Chondrocyte (in vitro differentiated cells): ENCODE measurements at regions not wholly inside any gene's neighbourhood (a gene's known extent, or its start where the extent isn't known, plus 50 kb on each side); places are given as distances from the start of the nearest gene placed in this dataset.

Experiments
- DNase-seq: peaks from one replicate; pipeline ENCODE4 v3.0.0; 2021; ENCODE audit warnings: mixed read lengths, low spot score
- H3K27ac Mint-ChIP-seq: one replicate; pipeline ENCODE4 v1.8.0; 2021; ENCODE audit warnings: mild to moderate bottlenecking, moderate library complexity, mixed read lengths; ENCODE audit not compliant: unreplicated experiment
- H3K27me3 Mint-ChIP-seq: 2 replicates; pipeline ENCODE4 v1.8.0; 2021; ENCODE audit warnings: low read depth, mixed read lengths
- H3K36me3 Mint-ChIP-seq: 2 replicates; pipeline ENCODE4 v1.8.0; 2021; ENCODE audit warnings: low read depth, mixed read lengths
- H3K4me1 Mint-ChIP-seq: 2 replicates; pipeline ENCODE4 v1.8.0; 2021; ENCODE audit warnings: low read depth, mild to moderate bottlenecking, mixed read lengths
- H3K4me3 Mint-ChIP-seq: one replicate; pipeline ENCODE4 v1.8.0; 2021; ENCODE audit warnings: mild to moderate bottlenecking, moderate library complexity, mixed read lengths; ENCODE audit not compliant: unreplicated experiment
- H3K9me3 Mint-ChIP-seq: 2 replicates; pipeline ENCODE4 v1.8.0; 2021; ENCODE audit warnings: low read depth, mixed read lengths
- TF ChIP-seq, protein P1 (sequence below): fragments of 200-600 bp; sonication (generic); IDR thresholded peaks from 2 replicates; pipeline ENCODE4 v1.5.0; 2021; ENCODE audit warnings: antibody characterized with exemption, mild to moderate bottlenecking, moderate library complexity

DNA sequence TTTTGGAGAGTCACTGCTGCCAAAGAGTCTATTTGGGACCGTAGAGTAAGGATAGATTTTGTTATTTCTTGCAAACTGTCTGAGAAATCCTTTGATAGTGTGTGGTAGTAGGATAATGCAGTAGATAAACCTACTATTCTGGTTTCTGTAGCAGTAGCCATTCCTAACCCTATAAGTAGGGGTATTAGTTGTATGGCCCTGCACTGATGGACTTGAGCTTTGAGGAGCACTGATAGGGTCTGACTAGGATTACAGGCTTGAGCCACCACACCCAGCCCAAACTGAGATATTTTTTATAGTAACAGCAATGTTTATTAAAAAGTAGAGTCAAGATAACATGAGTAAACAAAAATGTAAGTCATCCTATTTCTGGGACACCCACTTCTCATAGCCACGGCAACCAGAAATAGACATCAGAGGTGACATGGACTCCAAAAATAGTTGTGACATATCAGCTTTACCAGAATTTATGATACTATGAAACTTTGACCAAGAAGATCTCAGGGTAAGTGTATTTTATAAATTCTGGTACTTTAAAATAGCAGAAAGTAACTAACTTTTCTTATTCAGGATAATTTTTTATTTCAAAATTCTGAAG is 479.1 kb downstream of the SUCLA2 start:
- H3K36me3 Mint-ChIP-seq = no peaks in the 10 kb centered on the region
- no peak overlapping the region for H3K4me3 Mint-ChIP-seq
- TF ChIP-seq, protein P1, sequence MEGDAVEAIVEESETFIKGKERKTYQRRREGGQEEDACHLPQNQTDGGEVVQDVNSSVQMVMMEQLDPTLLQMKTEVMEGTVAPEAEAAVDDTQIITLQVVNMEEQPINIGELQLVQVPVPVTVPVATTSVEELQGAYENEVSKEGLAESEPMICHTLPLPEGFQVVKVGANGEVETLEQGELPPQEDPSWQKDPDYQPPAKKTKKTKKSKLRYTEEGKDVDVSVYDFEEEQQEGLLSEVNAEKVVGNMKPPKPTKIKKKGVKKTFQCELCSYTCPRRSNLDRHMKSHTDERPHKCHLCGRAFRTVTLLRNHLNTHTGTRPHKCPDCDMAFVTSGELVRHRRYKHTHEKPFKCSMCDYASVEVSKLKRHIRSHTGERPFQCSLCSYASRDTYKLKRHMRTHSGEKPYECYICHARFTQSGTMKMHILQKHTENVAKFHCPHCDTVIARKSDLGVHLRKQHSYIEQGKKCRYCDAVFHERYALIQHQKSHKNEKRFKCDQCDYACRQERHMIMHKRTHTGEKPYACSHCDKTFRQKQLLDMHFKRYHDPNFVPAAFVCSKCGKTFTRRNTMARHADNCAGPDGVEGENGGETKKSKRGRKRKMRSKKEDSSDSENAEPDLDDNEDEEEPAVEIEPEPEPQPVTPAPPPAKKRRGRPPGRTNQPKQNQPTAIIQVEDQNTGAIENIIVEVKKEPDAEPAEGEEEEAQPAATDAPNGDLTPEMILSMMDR = no peak
- H3K4me1 Mint-ChIP-seq = no peaks in the 10 kb centered on the region
- H3K27ac Mint-ChIP-seq = no peak overlapping the region
- peaks cover under 1% of the 10 kb centered on the region for H3K27me3 Mint-ChIP-seq
- peaks cover 8% of the 10 kb centered on the region for H3K9me3 Mint-ChIP-seq
- DNase-seq = no peak

- Mint-ChIP-seq H3K27ac (no peak overlapping the region), H3K9me3 (peaks cover 24% of the 10 kb centered on the region), H3K4me1 (no peaks in the 10 kb centered on the region), H3K27me3 (no peaks in the 10 kb centered on the region), H3K4me3 (no peak overlapping the region), H3K36me3 (no peaks in the 10 kb centered on the region)
- no peak for DNase-seq
- TF ChIP-seq, protein P1 = no peak
Measured at GRCh38 chr13:47519626-47520025, 481.4 kb downstream of the SUCLA2 start.

- no peak for DNase-seq
- peaks cover 30% of the 10 kb centered on the region for H3K9me3 Mint-ChIP-seq
Measured at GRCh38 chr13:47518530-47518929, 482.5 kb downstream of the SUCLA2 start.

DNA sequence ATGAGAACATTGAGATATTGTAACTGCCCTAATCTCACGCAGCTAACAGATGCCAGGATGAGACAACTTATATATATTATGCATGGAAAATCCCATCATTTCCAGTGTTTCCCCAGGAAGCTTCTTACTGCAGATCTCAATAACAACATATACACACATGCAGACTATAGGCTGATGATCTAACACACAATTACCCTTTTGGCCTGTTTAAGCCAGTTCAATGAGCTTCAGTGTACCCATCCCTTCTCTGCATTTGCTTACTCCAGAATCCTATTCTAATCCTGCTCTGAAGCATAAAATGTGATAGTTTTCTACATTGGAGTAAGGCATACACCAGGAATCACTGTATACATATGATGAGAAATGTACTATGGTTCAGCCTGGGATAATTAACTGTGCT is 489.4 kb downstream of the SUCLA2 start:
- Mint-ChIP-seq H3K4me3 (no peak overlapping the region), H3K27ac (no peak overlapping the region), H3K36me3 (no peaks in the 10 kb centered on the region), H3K9me3 (peaks cover 22% of the 10 kb centered on the region), H3K27me3 (no peaks in the 10 kb centered on the region), H3K4me1 (no peaks in the 10 kb centered on the region)
- TF ChIP-seq, protein P1 = no peak
- no peak for DNase-seq

More at GRCh38 chr13:47518530-47518929, 482.5 kb downstream of the SUCLA2 start:
- H3K4me3 Mint-ChIP-seq = no peak overlapping the region
- no peaks in the 10 kb centered on the region for H3K36me3 Mint-ChIP-seq
- no peaks in the 10 kb centered on the region for H3K4me1 Mint-ChIP-seq
- H3K27ac Mint-ChIP-seq = no peak overlapping the region
- TF ChIP-seq, protein P1 = no peak
- H3K27me3 Mint-ChIP-seq = no peaks in the 10 kb centered on the region

GRCh38 chr13:47508527-47509228 is 492.4 kb downstream of the SUCLA2 start:
- Mint-ChIP-seq H3K9me3 (no peaks in the 10 kb centered on the region), H3K4me3 (no peak overlapping the region), H3K27ac (no peak overlapping the region), H3K4me1 (no peaks in the 10 kb centered on the region), H3K27me3 (no peaks in the 10 kb centered on the region), H3K36me3 (no peaks in the 10 kb centered on the region)
- TF ChIP-seq, protein P1 = no peak
- no peak for DNase-seq
